ENCODE measurements at regions not wholly inside any gene's neighbourhood (a gene's known extent, or its start where the extent isn't known, plus 50 kb on each side); places are given as distances from the start of the nearest gene placed in this dataset.

DNA sequence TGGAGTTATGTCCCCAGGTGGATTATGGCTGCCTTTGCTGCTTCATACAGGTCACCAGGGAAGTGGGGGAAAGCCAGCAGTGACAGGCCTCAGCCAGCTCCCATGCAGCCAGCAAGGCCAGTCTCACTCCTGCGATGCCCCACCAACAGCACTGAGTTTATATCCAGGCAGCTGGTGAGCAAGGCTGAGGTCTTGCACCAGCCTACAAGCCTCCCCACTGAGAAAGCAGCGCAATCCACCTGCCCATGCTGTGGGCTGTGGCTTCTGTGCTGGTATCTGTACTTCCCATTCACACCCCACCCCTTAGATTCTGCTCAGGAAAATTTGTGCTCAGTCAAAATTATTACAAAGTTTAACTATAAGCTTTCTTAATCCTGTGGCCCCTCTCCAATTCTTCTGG is 153.5 kb downstream of the HHIP start:
- H3K9me3 ChIP-seq = no peaks in the 10 kb centered on the region
- Mint-ChIP-seq H3K27ac (no peak overlapping the region), H3K4me3 (no peak overlapping the region), H3K4me1 (no peaks in the 10 kb centered on the region), H3K9me3 (peaks cover 9 to 19% (median 16%) of the 10 kb centered on the region in 3 donors), H3K27me3 (no peaks in the 10 kb centered on the region), H3K36me3 (no peaks in the 10 kb centered on the region)
- DNase-seq (no peak), ATAC-seq (replicated peaks in 1 of 4) (no peak)
- H3K36me3 ChIP-seq (ENCODE audit: control insufficient read depth in 2 of 2, extremely low read depth in 1 of 2, insufficient read depth in 1 of 2, low read length in 1 of 2) = no peaks in the 10 kb centered on the region
- no peak overlapping the region for H3K4me3 ChIP-seq (ENCODE audit: control insufficient read depth in 1 of 2, extremely low read depth in 1 of 2, low read length in 1 of 2)
- 36% methylated on average over 2 of the region's 2 CpGs for WGBS (ENCODE audit: insufficient coverage)
- no peaks in the 10 kb centered on the region for H3K27me3 ChIP-seq (replicated peaks in 1 of 2; ENCODE audit: control insufficient read depth in 2 of 2, extremely low read depth in 1 of 2, insufficient read depth in 2 of 2, low read length in 1 of 2)
- no peak overlapping the region for H3K27ac ChIP-seq (ENCODE audit: low read length)
- ChIA-PET CTCF (no interaction called here), POLR2A (interaction anchor here in 1 of 2 donors (0.6 kb wide), 1 partner anchor 598 kb away, joined by 3 read pairs; no protein-coding TSS in a partner anchor)
- H3K4me1 ChIP-seq (ENCODE audit: control insufficient read depth in 1 of 2, extremely low read depth in 1 of 2, insufficient read depth in 2 of 2, low read length in 2 of 2) = no peaks in the 10 kb centered on the region

- DNase-seq (no peak), ATAC-seq (replicated peaks in 1 of 4) (no peak)
- Histone ChIP-seq H3K9me3 (no peaks in the 10 kb centered on the region), H3K4me3 (ENCODE audit: control insufficient read depth in 1 of 2, extremely low read depth in 1 of 2, low read length in 1 of 2) (no peak overlapping the region), H3K27ac (ENCODE audit: low read length) (no peak overlapping the region), H3K27me3 (replicated peaks in 1 of 2; ENCODE audit: control insufficient read depth in 2 of 2, extremely low read depth in 1 of 2, insufficient read depth in 2 of 2, low read length in 1 of 2) (no peaks in the 10 kb centered on the region), H3K4me1 (ENCODE audit: control insufficient read depth in 1 of 2, extremely low read depth in 1 of 2, insufficient read depth in 2 of 2, low read length in 2 of 2) (no peaks in the 10 kb centered on the region), H3K36me3 (ENCODE audit: control insufficient read depth in 2 of 2, extremely low read depth in 1 of 2, insufficient read depth in 1 of 2, low read length in 1 of 2) (no peaks in the 10 kb centered on the region)
- no peaks in the 10 kb centered on the region for H3K4me1 Mint-ChIP-seq
- H3K27me3 Mint-ChIP-seq = no peaks in the 10 kb centered on the region
- ChIA-PET CTCF (no interaction called here), POLR2A (no interaction called here)
- no peak overlapping the region for H3K4me3 Mint-ChIP-seq
- H3K36me3 Mint-ChIP-seq = no peaks in the 10 kb centered on the region
- H3K27ac Mint-ChIP-seq = no peak overlapping the region
- peaks cover 5 to 19% (median 16%) of the 10 kb centered on the region in 3 donors for H3K9me3 Mint-ChIP-seq
These were observed 155.8 kb downstream of the HHIP start for GRCh38 chr4:144801731-144802130.

DNA sequence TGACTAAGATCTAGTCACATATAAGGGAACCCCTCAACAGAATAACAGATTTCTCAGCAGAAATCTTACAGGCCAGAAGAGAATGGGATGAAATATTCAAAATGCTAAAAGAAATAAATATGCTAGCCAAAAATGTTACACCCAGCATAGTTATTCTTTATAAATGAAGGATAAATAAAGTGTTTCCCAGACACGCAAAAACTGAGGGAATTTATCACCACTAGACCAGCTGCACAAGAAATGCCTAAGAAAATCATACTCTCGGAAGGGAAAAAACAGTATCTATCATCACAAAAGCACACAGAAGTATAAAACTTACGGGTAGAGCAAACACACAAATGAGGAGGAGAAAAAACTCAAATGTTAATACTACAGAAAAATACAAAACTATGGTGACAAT is 162.1 kb downstream of the HHIP start:
- peaks cover 13 to 27% (median 24%) of the 10 kb centered on the region in 3 donors for H3K9me3 Mint-ChIP-seq
- H3K36me3 Mint-ChIP-seq = no peaks in the 10 kb centered on the region
- no peaks in the 10 kb centered on the region for H3K4me1 Mint-ChIP-seq
- H3K27me3 ChIP-seq (replicated peaks in 1 of 2; ENCODE audit: control insufficient read depth in 2 of 2, extremely low read depth in 1 of 2, insufficient read depth in 2 of 2, low read length in 1 of 2) = no peaks in the 10 kb centered on the region
- peaks cover 2% of the 10 kb centered on the region for H3K9me3 ChIP-seq
- CTCF ChIA-PET = no interaction called here
- POLR2A ChIA-PET = no interaction called here
- no peak overlapping the region for H3K4me3 Mint-ChIP-seq
- no peaks in the 10 kb centered on the region for H3K4me1 ChIP-seq (ENCODE audit: control insufficient read depth in 1 of 2, extremely low read depth in 1 of 2, insufficient read depth in 2 of 2, low read length in 2 of 2)
- ATAC-seq (replicated peaks in 1 of 4) (no peak), DNase-seq (no peak)
- H3K36me3 ChIP-seq (ENCODE audit: control insufficient read depth in 2 of 2, extremely low read depth in 1 of 2, insufficient read depth in 1 of 2, low read length in 1 of 2) = no peaks in the 10 kb centered on the region
- no peak overlapping the region for H3K4me3 ChIP-seq (ENCODE audit: control insufficient read depth in 1 of 2, extremely low read depth in 1 of 2, low read length in 1 of 2)
- no peak overlapping the region for H3K27ac Mint-ChIP-seq
- no peak overlapping the region for H3K27ac ChIP-seq (ENCODE audit: low read length)
- WGBS (ENCODE audit: insufficient coverage) = no CpG with 5 or more reads among the region's 3 CpGs
- no peaks in the 10 kb centered on the region for H3K27me3 Mint-ChIP-seq

- no peak overlapping the region for H3K27ac Mint-ChIP-seq
- H3K9me3 Mint-ChIP-seq = peaks cover 14 to 23% (median 23%) of the 10 kb centered on the region in 3 donors
- ChIA-PET CTCF (no interaction called here), POLR2A (no interaction called here)
- no peaks in the 10 kb centered on the region for H3K36me3 ChIP-seq (ENCODE audit: control insufficient read depth in 2 of 2, extremely low read depth in 1 of 2, insufficient read depth in 1 of 2, low read length in 1 of 2)
- no peaks in the 10 kb centered on the region for H3K4me1 ChIP-seq (ENCODE audit: control insufficient read depth in 1 of 2, extremely low read depth in 1 of 2, insufficient read depth in 2 of 2, low read length in 2 of 2)
- H3K4me1 Mint-ChIP-seq = no peaks in the 10 kb centered on the region
- H3K4me3 ChIP-seq (ENCODE audit: control insufficient read depth in 1 of 2, extremely low read depth in 1 of 2, low read length in 1 of 2) = no peak overlapping the region
- ATAC-seq (replicated peaks in 1 of 4) (no peak), DNase-seq (no peak)
- no peaks in the 10 kb centered on the region for H3K36me3 Mint-ChIP-seq
- no peaks in the 10 kb centered on the region for H3K27me3 ChIP-seq (replicated peaks in 1 of 2; ENCODE audit: control insufficient read depth in 2 of 2, extremely low read depth in 1 of 2, insufficient read depth in 2 of 2, low read length in 1 of 2)
- H3K27me3 Mint-ChIP-seq = no peaks in the 10 kb centered on the region
- WGBS (ENCODE audit: insufficient coverage) = 80% methylated on average over 1 of the region's 1 CpG
- peaks cover 2% of the 10 kb centered on the region for H3K9me3 ChIP-seq
- no peak overlapping the region for H3K4me3 Mint-ChIP-seq
- no peak overlapping the region for H3K27ac ChIP-seq (ENCODE audit: low read length)
These were observed 163.2 kb downstream of the HHIP start for GRCh38 chr4:144809056-144809640.

GRCh38 chr4:144816668-144817067 is 170.7 kb downstream of the HHIP start:
- DNase-seq = no peak
- no peak for ATAC-seq (replicated peaks in 1 of 4)
- no peaks in the 10 kb centered on the region for H3K27me3 ChIP-seq (replicated peaks in 1 of 2; ENCODE audit: control insufficient read depth in 2 of 2, extremely low read depth in 1 of 2, insufficient read depth in 2 of 2, low read length in 1 of 2)
- no peaks in the 10 kb centered on the region for H3K36me3 ChIP-seq (ENCODE audit: control insufficient read depth in 2 of 2, extremely low read depth in 1 of 2, insufficient read depth in 1 of 2, low read length in 1 of 2)
- CTCF ChIA-PET = no interaction called here
- no peaks in the 10 kb centered on the region for H3K4me1 ChIP-seq (ENCODE audit: control insufficient read depth in 1 of 2, extremely low read depth in 1 of 2, insufficient read depth in 2 of 2, low read length in 2 of 2)
- Mint-ChIP-seq H3K27ac (no peak overlapping the region), H3K36me3 (no peaks in the 10 kb centered on the region), H3K4me1 (no peaks in the 10 kb centered on the region), H3K9me3 (peaks cover 9 to 14% (median 9%) of the 10 kb centered on the region in 3 donors), H3K27me3 (no peaks in the 10 kb centered on the region), H3K4me3 (no peak overlapping the region)
- no peak overlapping the region for H3K27ac ChIP-seq (ENCODE audit: low read length)
- H3K4me3 ChIP-seq (ENCODE audit: control insufficient read depth in 1 of 2, extremely low read depth in 1 of 2, low read length in 1 of 2) = no peak overlapping the region
- H3K9me3 ChIP-seq = no peaks in the 10 kb centered on the region
- POLR2A ChIA-PET = no interaction called here

DNA sequence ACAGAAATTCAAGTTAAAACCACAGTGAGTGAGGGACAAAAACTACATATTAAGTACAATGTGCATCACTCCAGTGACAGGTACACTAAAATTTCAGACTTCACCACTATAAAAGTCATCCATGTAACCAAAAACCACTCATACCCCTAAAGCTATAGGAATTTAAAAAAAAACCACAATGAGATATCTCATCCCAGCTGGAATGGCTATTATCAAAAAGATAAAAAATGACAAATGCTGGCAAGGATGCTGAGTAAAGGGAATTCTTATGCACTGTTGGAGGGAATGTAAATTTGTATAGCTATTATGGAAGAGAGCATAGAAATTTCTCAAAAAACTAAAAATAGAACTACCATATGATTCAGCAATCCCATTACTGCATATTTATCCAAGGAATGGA is 171.1 kb downstream of the HHIP start:
- no peaks in the 10 kb centered on the region for H3K4me1 Mint-ChIP-seq
- H3K27ac Mint-ChIP-seq = no peak overlapping the region
- H3K4me3 Mint-ChIP-seq = no peak overlapping the region
- peaks cover 7 to 14% (median 9%) of the 10 kb centered on the region in 3 donors for H3K9me3 Mint-ChIP-seq
- no peaks in the 10 kb centered on the region for H3K36me3 Mint-ChIP-seq
- H3K4me3 ChIP-seq (ENCODE audit: control insufficient read depth in 1 of 2, extremely low read depth in 1 of 2, low read length in 1 of 2) = no peak overlapping the region
- ATAC-seq (replicated peaks in 1 of 4) = no peak
- H3K36me3 ChIP-seq (ENCODE audit: control insufficient read depth in 2 of 2, extremely low read depth in 1 of 2, insufficient read depth in 1 of 2, low read length in 1 of 2) = no peaks in the 10 kb centered on the region
- ChIA-PET POLR2A (no interaction called here), CTCF (no interaction called here)
- H3K27me3 ChIP-seq (replicated peaks in 1 of 2; ENCODE audit: control insufficient read depth in 2 of 2, extremely low read depth in 1 of 2, insufficient read depth in 2 of 2, low read length in 1 of 2) = no peaks in the 10 kb centered on the region
- no peak for DNase-seq
- H3K27me3 Mint-ChIP-seq = no peaks in the 10 kb centered on the region
- no peaks in the 10 kb centered on the region for H3K4me1 ChIP-seq (ENCODE audit: control insufficient read depth in 1 of 2, extremely low read depth in 1 of 2, insufficient read depth in 2 of 2, low read length in 2 of 2)
- no peak overlapping the region for H3K27ac ChIP-seq (ENCODE audit: low read length)
- H3K9me3 ChIP-seq = no peaks in the 10 kb centered on the region

- Histone ChIP-seq H3K4me1 (ENCODE audit: control insufficient read depth in 1 of 2, extremely low read depth in 1 of 2, insufficient read depth in 2 of 2, low read length in 2 of 2) (no peaks in the 10 kb centered on the region), H3K4me3 (ENCODE audit: control insufficient read depth in 1 of 2, extremely low read depth in 1 of 2, low read length in 1 of 2) (no peak overlapping the region), H3K36me3 (ENCODE audit: control insufficient read depth in 2 of 2, extremely low read depth in 1 of 2, insufficient read depth in 1 of 2, low read length in 1 of 2) (no peaks in the 10 kb centered on the region), H3K9me3 (no peaks in the 10 kb centered on the region), H3K27me3 (replicated peaks in 1 of 2; ENCODE audit: control insufficient read depth in 2 of 2, extremely low read depth in 1 of 2, insufficient read depth in 2 of 2, low read length in 1 of 2) (no peaks in the 10 kb centered on the region), H3K27ac (ENCODE audit: low read length) (no peak overlapping the region)
- Mint-ChIP-seq H3K36me3 (no peaks in the 10 kb centered on the region), H3K4me1 (no peaks in the 10 kb centered on the region), H3K27ac (no peak overlapping the region), H3K9me3 (peaks cover 3 to 11% (median 6%) of the 10 kb centered on the region in 3 donors), H3K4me3 (no peak overlapping the region), H3K27me3 (no peaks in the 10 kb centered on the region)
- ChIA-PET CTCF (no interaction called here), POLR2A (no interaction called here)
- no CpG with 5 or more reads among the region's 3 CpGs for WGBS (ENCODE audit: insufficient coverage)
- DNase-seq (no peak), ATAC-seq (replicated peaks in 1 of 4) (no peak)
These were observed 172.2 kb downstream of the HHIP start for GRCh38 chr4:144818136-144818535.

Measured in T-cell (primary cell).